Fibroblast of pulmonary artery (primary cell): ENCODE measurements at regions not wholly inside any gene's neighbourhood (a gene's known extent, or its start where the extent isn't known, plus 50 kb on each side); places are given as distances from the start of the nearest gene placed in this dataset.
A peak's percentile ranks its signal among the peaks of the same experiment; 100 is the strongest.

Experiments
- DNase-seq: peaks from one replicate; pipeline ENCODE4 v3.0.0-alpha.2; 2010; ENCODE audit warnings: low read depth
- H3K4me3 ChIP-seq: replicated peaks from 2 replicates; pipeline ENCODE4 v1.5.1; 2011; ENCODE audit warnings: low read depth, mild to moderate bottlenecking, control low read depth, low read length, moderate library complexity
- TF ChIP-seq, protein P1 (sequence below): IDR thresholded peaks from 2 replicates; pipeline ENCODE4 v1.5.1; 2011; ENCODE audit warnings: mild to moderate bottlenecking, control low read depth, low read length, inconsistent platforms; ENCODE audit errors: missing control alignments

GRCh38 chr4:4791299-4792111 is 68.0 kb upstream of the MSX1 start:
- no peak for DNase-seq

GRCh38 chr4:4789462-4789861 is 70.0 kb upstream of the MSX1 start:
- H3K4me3 ChIP-seq = no peak overlapping the region
- DNase-seq = no peak
- TF ChIP-seq, protein P1, sequence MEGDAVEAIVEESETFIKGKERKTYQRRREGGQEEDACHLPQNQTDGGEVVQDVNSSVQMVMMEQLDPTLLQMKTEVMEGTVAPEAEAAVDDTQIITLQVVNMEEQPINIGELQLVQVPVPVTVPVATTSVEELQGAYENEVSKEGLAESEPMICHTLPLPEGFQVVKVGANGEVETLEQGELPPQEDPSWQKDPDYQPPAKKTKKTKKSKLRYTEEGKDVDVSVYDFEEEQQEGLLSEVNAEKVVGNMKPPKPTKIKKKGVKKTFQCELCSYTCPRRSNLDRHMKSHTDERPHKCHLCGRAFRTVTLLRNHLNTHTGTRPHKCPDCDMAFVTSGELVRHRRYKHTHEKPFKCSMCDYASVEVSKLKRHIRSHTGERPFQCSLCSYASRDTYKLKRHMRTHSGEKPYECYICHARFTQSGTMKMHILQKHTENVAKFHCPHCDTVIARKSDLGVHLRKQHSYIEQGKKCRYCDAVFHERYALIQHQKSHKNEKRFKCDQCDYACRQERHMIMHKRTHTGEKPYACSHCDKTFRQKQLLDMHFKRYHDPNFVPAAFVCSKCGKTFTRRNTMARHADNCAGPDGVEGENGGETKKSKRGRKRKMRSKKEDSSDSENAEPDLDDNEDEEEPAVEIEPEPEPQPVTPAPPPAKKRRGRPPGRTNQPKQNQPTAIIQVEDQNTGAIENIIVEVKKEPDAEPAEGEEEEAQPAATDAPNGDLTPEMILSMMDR = no peak

More at GRCh38 chr4:4791299-4792111, 68.0 kb upstream of the MSX1 start:
- TF ChIP-seq, protein P1 = no peak
- no peak overlapping the region for H3K4me3 ChIP-seq

DNA sequence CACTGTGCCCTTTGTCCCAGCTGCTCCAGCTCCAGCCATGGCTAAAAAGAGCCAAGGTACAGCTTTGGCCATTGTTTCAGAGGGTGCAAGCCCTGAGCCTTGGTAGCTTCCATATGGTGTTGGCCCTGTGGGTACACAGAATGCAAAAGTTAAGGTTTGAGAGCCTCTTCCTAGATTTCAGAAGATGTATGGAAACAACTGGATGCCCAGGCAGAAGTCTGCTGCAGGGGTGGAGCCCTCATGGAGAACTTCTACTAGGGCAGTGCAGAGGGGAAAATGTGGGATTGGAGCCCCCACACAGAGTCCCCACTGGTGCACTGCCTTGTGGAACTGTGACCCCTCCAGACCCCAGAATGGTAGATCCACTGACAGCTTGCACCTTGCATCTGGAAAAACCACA is 70.9 kb upstream of the MSX1 start:
- TF ChIP-seq, protein P1 = no peak
- no peak overlapping the region for H3K4me3 ChIP-seq
- no peak for DNase-seq

DNA sequence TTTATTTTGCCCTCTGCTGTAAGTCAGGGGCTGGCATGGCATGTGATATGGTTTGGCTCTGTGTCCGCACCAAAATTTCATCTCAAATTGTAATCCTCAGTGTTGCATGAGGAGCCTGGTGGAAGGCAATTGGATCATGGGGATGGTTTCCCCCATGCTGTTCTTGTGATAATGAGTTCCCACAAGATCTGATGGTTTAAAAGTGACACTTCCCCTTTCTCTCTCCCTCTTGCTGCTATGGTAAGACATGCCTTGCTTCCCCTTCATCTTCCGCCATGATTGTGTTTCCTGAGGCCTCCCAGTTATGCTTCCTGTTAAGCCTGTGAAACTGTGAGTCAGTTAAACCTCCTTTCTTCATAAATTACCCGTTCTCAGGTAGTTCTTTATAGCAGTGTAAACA is 72.0 kb upstream of the MSX1 start:
- TF ChIP-seq, protein P1 = no peak
- no peak for DNase-seq

GRCh38 chr4:4784379-4784778 is 75.1 kb upstream of the MSX1 start:
- H3K4me3 ChIP-seq = no peak overlapping the region
- no peak for DNase-seq
- TF ChIP-seq, protein P1 = no peak

More for the DNA sequence above, 72.0 kb upstream of the MSX1 start:
- H3K4me3 ChIP-seq = no peak overlapping the region

GRCh38 chr4:4783847-4784246 is 75.6 kb upstream of the MSX1 start:
- no peak overlapping the region for H3K4me3 ChIP-seq
- TF ChIP-seq, protein P1 = no peak
- DNase-seq = no peak

GRCh38 chr4:4782969-4783368 is 76.5 kb upstream of the MSX1 start:
- DNase-seq = peak; percentile 35
- TF ChIP-seq, protein P1 = no peak
- no peak overlapping the region for H3K4me3 ChIP-seq
